ENCODE measurements at regions not wholly inside any gene's neighbourhood (a gene's known extent, or its start where the extent isn't known, plus 50 kb on each side); places are given as distances from the start of the nearest gene placed in this dataset.
"Not testable (repeated sequence)": the region's sequence is repeated elsewhere in the genome, so short reads cannot be mapped to it uniquely, and the experiment has no call there.

- DNase-seq (ENCODE audit: low spot score), result no peak
- intact Hi-C loops (cut with DNase I), result no loop called here
Measured at GRCh38 chr10:28733245-28733644, 55.9 kb downstream of the BAMBI start.

DNA sequence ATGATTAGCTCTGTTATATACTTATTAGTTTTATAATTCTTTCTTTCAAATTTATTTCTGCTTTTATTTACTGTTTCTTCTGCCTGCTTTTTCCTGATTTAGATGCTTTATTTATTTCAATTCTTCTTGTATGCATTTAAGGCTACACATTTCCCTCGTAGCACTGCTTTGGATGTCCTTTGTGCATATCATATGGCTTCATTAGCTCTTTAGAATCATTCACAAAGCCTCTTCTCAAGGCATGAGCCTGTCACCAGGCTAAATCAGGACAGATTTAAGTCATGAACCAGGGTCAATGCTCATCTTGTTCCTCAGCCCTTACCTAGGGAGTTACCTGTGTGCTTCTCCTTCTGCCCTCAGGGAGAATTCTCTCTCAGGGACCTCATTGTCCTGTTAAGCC, 56.3 kb downstream of the BAMBI start:
- intact Hi-C loops (cut with DNase I), result no loop called here
- DNase-seq (ENCODE audit: low spot score), result no peak

DNA sequence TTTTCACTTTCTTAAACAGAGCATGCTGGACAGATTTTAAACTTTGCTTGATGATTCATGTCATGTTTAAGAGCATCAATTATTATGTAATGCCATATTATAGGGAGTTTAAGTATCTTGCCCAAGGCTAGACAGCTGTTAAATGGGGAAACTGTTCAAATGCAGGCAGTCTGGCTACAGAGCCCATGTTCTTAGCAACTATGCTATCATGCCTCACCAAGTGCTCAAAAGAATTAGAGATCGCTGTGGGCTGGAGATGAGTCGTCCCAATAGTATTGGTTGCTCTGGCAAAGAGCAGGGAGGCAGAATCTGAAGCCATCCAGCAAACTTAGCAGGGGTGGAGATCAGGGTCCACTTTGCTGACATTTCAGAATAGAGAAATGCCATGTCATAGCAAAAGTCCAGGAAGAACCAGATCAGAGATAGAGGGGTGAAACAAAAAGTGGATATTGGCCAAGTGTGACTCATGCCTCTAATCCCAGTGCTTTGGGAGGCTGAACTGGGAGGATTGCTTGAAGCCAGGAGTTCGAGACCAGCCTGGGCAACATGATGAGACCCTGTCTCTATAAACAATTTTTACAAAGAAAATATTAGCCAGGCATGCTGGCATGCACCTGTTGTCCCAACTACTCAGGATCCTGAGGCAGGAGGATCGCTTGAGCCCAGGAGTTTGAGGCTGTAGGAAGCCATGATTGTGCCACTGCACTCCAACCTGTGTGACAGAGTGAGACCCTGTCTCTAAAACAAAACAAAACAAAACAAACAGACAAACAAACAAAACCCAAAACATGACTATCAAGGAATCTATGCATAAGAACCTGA, 57.8 kb downstream of the BAMBI start:
- DNase-seq (ENCODE audit: low spot score), result no peak
- intact Hi-C loops (cut with DNase I), result no loop called here

GRCh38 chr10:28737096-28737495, 59.8 kb downstream of the BAMBI start:
- intact Hi-C loops (cut with DNase I), result no loop called here

DNA sequence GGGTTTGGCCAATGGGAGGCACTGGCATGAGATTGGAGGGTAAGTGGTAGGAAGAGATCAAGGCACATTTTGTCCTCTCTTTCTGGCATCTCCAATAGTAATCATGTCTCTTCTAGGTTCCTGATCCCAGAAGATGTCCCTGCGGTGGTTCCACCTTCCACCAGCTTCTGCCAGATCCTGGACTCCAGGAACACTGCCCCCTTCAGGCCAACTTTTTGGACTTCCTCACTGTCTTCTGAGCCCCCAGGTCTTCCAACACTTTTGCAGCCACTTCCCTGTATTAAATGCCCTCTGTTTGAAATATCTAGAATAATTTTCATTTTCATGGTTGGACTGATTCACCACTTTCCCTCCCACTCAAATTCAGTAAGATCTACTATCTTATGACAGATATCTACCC, 60.9 kb downstream of the BAMBI start:
- intact Hi-C loops (cut with DNase I), result no loop called here
- DNase-seq (ENCODE audit: low spot score), result no peak

More at GRCh38 chr10:28737096-28737495, 59.8 kb downstream of the BAMBI start:
- DNase-seq (ENCODE audit: low spot score), result no peak

GRCh38 chr10:28743576-28743975, 66.3 kb downstream of the BAMBI start:
- intact Hi-C loops (cut with DNase I), result no loop called here
- no peak for DNase-seq (ENCODE audit: low spot score)

- DNase-seq (ENCODE audit: low spot score), result no peak
- intact Hi-C loops (cut with DNase I), result no loop called here
Measured at GRCh38 chr10:28744069-28744768, 66.9 kb downstream of the BAMBI start.

DNA sequence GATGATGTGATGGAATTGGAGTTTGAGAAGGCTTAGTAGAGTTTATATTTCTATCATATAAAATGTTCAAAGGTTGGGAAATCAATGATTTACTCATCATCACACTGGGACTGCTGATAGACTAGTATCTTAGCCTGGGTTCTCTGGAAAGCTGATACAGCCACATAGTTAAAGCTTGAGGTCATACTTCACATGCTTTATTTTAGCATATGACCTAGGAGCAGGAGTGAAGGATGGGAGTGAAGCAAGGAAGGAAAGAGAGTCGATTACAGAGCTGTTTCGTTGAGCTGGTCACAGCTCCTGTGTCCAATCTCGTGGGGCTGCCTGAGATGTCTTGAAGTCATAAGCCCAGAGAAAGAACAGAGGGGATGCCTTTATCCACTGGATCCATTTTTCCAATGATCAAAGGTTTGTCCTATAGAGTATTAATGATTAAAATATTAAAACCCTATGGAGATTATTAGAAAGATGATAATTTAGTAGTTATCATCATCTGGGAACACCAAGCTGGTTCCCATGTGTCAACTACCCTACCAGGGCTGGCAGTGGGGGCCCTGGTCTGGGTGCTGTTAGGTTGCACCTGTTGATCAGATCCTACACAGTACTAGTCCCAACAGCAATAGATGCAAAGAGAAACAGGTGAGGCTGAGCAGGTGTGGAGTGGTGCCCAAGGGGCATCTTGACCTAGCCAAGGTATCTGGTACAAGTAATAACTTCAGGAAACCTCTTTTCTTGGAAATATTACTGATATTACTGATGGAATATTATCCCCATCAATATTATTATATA, 77.8 kb downstream of the BAMBI start:
- DNase-seq (ENCODE audit: low spot score), result no peak
- intact Hi-C loops (cut with DNase I), result no loop called here

DNA sequence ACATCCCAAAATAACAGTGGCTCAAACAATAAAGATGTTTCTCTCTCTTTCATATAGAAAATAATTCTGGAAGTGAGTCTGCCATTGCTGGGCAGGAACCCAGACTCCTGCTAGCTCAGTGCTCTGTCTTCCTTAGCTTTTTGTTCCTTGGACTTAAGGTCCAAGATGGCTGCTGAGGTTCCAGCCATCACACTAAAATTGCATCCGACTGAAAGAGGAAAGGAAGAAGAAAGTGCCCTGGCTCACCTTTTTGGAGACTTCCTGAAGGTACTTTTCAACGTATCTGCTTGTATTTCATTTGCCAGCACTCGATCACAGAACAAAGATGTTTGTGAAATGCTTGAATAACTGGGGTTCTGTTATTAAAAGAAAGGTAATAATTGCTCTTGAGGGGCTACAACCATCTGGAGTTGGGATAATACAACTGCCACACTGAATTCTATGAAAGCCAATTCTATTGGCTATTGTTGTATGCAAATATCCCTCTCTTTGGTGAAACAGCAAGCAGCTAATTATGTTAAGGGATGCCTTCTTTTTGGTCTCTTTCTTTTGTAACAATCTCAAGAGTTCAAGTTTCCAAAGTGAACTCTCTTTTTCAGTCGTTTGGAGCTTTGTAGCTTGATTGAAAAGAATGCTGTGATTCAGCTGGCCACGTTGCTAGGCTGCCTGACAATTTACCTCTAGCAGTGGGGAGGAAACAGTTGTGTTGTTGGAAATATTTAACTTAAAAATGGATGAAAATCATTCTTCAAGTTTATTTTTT, 83.9 kb downstream of the BAMBI start:
- no peak for DNase-seq (ENCODE audit: low spot score)
- intact Hi-C loops (cut with DNase I), result no loop called here

- DNase-seq (ENCODE audit: low spot score), result no peak
- intact Hi-C loops (cut with DNase I), result no loop called here
Measured at GRCh38 chr10:28763471-28764170, 86.3 kb downstream of the BAMBI start.

DNA sequence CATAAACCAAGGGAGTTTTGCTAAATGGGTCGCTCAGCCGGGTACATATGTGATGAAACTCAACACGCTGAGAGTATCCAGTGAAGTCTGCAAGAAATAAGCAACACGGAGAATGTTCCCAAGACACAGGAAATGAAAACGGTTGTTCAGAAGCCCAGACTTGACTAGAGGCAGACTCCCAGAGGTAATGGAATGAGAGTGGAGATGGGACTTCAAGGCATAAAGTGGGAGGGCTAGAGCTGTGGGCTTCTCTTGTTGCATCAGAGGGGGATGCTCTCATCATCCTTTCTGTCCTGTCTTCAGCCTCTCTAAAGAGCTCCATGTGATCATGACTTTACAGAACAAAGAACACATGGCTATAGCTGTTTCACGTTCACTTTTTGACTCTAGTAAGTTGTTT, 88.3 kb downstream of the BAMBI start:
- intact Hi-C loops (cut with DNase I), result no loop called here
- DNase-seq (ENCODE audit: low spot score), result no peak

DNA sequence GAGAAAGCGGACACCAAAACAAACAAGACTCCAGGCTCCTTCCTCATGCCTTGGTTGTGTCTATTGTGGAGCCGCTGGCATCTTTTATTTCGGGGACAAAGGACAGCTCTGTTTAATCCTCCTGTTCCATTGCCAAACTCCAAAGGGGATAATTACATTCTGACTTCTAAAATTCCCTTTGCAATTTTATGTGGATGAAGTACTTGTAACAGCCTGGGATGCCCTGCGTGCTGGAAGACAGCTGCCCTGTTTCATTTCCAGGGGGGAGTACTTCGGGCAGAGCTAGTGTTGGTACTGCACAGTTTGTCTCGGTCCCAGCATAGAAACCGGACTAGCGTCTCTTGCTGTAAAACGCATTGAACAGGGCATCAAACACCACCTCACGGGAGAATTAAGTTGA, 90.9 kb downstream of the BAMBI start:
- intact Hi-C loops (cut with DNase I), result no loop called here
- no peak for DNase-seq (ENCODE audit: low spot score)

- no peak for DNase-seq (ENCODE audit: low spot score)
- intact Hi-C loops (cut with DNase I), result no loop called here
Measured at GRCh38 chr10:28769091-28769604, 91.8 kb downstream of the BAMBI start.

DNA sequence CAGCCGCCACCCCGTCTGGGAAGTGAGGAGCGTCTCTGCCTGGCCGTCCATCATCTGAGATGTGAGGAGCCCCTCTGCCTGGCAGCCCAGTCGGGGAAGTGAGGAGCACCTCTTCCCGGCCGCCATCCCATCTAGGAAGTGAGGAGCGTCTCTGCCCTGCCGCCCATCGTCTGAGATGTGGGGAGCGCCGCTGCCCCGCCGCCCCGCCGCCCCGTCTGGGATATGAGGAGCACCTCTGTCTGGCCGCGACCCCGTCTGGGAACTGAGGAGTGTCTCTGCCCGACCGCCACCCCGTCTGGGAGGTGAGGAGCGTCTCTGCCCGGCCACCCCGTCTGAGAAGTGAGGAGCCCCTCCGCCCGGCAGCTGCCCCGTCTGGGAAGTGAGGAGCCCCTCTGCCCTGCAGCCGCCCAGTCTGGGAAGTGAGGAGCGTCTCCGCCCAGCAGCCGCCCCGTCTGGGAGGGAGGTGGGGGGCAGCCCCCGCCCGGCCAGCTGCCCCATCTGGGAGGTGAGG, 94.3 kb downstream of the BAMBI start:
- DNase-seq (ENCODE audit: low spot score); intact Hi-C loops (cut with DNase I): not testable (repeated sequence)

DNA sequence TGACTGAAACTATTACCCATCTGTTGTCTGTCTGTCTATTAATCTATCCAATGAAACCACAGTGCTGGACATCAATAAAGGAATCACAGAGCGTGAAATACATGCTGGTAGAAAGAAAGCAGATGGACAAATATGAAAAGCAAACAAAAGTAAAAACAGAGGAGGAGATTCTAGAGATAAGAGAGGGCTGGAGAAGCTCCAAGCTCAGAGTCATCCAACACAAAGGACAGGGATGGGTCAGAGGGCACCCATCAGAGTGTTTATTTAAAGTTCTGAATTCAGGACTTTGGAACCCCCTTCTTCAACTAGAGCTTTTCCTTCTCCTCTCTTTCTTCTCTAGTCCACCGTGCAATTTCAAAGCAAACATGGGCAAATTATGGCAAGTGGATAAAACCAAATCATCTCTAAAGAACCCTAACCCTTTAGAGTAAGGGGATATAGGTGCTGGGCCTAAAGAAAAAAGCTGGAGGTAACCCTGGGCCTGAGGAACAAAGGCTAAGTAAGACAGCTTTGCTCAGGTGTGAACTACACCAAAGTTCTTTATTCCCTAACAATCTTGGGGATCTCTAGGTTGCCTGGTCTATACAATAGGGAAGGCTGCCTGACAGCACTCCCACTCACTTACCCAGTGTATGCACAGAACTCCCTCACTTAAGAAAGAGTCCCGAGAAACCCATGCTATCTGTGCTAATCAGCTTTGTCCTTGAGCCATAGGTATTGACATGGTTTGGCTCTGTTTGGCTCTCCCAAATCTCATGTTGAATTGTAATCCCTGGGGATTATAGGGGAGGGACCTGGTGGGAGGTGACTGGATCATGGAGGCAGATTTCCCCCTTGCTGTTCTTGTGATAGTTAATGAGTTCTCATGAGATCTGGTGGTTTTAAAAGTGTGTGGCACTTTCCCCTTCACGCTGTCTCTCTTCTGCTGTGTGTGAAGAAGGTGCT, 97.0 kb downstream of the BAMBI start:
- no peak for DNase-seq (ENCODE audit: low spot score)
- intact Hi-C loops (cut with DNase I), result no loop called here

GRCh38 chr10:28775773-28776172, 98.5 kb downstream of the BAMBI start:
- intact Hi-C loops (cut with DNase I), result no loop called here
- no peak for DNase-seq (ENCODE audit: low spot score)

DNA sequence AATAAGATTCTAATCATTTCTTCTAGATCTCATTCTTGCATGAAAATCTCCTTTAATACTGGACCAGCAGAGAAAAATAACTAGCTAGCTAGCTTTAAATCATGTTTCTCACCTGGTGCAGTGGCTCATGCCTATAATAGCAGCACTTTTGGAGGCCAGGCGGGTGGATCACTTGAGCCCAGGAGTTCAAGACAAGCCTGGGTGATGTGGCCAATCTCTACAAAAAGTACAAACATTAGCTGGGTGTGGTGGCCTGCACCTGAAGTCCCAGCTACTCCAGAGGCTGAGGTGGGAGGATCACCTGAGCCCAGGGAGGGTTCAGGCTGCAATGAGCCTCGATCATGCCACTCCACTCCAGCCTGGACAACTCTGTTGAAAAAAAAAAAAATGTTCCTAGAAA, 99.2 kb downstream of the BAMBI start:
- DNase-seq (ENCODE audit: low spot score), result no peak
- intact Hi-C loops (cut with DNase I), result no loop called here

DNA sequence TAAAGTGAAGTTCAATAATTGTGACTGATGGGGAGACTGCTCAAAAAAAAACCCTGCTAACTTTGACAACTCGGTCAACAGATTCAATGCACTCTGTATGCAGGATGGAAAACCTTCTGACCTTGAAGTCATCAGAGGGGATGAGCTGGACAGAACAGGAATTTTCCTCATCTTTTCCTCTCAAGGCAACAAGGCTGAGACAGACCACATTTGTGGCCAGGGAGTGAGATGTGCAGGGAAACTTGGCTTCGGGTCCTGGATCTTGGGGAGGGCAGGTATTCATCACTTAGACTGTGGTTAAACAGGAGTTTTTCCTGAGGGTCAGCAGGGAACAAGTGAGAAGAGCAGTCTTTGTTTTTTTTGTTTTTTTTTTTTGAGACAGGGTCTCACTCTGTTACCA, 100.6 kb downstream of the BAMBI start:
- intact Hi-C loops (cut with DNase I), result no loop called here
- no peak for DNase-seq (ENCODE audit: low spot score)
